Transverse colon (tissue), 4 donors: ENCODE measurements at regions not wholly inside any gene's neighbourhood (a gene's known extent, or its start where the extent isn't known, plus 50 kb on each side); places are given as distances from the start of the nearest gene placed in this dataset.
A peak's percentile ranks its signal among the peaks of the same experiment; 100 is the strongest.

Experiments
- DNase-seq: peaks from one replicate; pipeline ENCODE4 v3.0.0-alpha.2; 2019
- H3K27ac ChIP-seq, 4 donors: fragments of 200-600 bp; sonication (generic); 2 replicates each; pipeline ENCODE4 v1.5.1; 2016 to 2018; ENCODE audit warnings: inconsistent platforms in 4 of 4
- H3K27me3 ChIP-seq: fragments of 200-600 bp; sonication (generic); 2 replicates; pipeline ENCODE4 v1.5.1; 2017; ENCODE audit warnings: inconsistent platforms
- H3K36me3 ChIP-seq, 4 donors: fragments of 200-600 bp; sonication (generic); 2 replicates each; pipeline ENCODE4 v1.5.1; 2017 to 2019; ENCODE audit warnings: inconsistent platforms in 4 of 4
- H3K4me1 ChIP-seq, 4 donors: fragments of 200-600 bp; sonication (generic); 2 replicates each; pipeline ENCODE4 v1.5.1; 2017 to 2020; ENCODE audit warnings: inconsistent platforms in 4 of 4
- H3K4me3 ChIP-seq, 4 donors: fragments of 200-600 bp; sonication (generic); 1 replicate in 1 of 4; 2 replicates in 3 of 4; pipeline versions ENCODE4 v1.5.1 to v1.6.1; 2017 to 2019; ENCODE audit warnings: inconsistent platforms in 4 of 4
- H3K9me3 ChIP-seq, 2 donors: fragments of 200-600 bp; sonication (generic); 2 replicates each; pipeline ENCODE4 v1.5.1; 2017 to 2019; ENCODE audit warnings: inconsistent platforms in 2 of 2
- EP300 ChIP-seq: sonication (generic); formaldehyde crosslinking; IDR thresholded peaks from one replicate; pipeline ENCODE4 v1.6.1; 2017; ENCODE audit warnings: antibody characterized with exemption, low read depth
- POLR2A ChIP-seq: fragments of 450-650 bp; IDR thresholded peaks from one replicate; pipeline ENCODE4 v1.6.1; 2016; ENCODE audit warnings: antibody characterized with exemption, mild to moderate bottlenecking, moderate library complexity
- POLR2AphosphoS5 ChIP-seq, 3 donors: sonication (generic); formaldehyde crosslinking; IDR thresholded peaks; one replicate each; pipeline ENCODE4 v1.6.1; 2016; ENCODE audit warnings: antibody characterized with exemption in 3 of 3
- WGBS, 2 donors: methylation state at CpG; one replicate each; pipeline ENCODE4 v1.1.5; 2018; ENCODE audit warnings: low coverage in 1 of 2; 5-methylcytosine and 5-hydroxymethylcytosine counted together
- in situ Hi-C, 4 donors: fragments of 200-750 bp; cut with MboI; loops; one replicate each; pipeline versions ENCODE4 v1.15.0 to v1.15.1; 2017; ENCODE audit warnings: low sequenced_read_pairs in 3 of 4, low pct_ligation_motif_present in 1 of 4, low pct_unique_long_range_greater_than_20kb in 1 of 4
- intact Hi-C: fragments of 100-400 bp; cut with DNase I; formaldehyde crosslinking; loops from one replicate; pipeline ENCODE4 v1.15.1; 2023; ENCODE audit warnings: low total_unique reads
- TF ChIP-seq, protein P1 (sequence below), 5 experiments: fragments of 200-600 bp in 3 of 5; fragments of 450-650 bp in 2 of 5; sonication (generic) in 3 of 5; IDR thresholded peaks; 1 replicate in 2 of 5; 2 replicates in 3 of 5; pipeline ENCODE4 v1.5.1; 2016 to 2017; ENCODE audit warnings: antibody characterized with exemption in 5 of 5, inconsistent platforms in 3 of 5, mild to moderate bottlenecking in 2 of 5, moderate library complexity in 1 of 5

DNA sequence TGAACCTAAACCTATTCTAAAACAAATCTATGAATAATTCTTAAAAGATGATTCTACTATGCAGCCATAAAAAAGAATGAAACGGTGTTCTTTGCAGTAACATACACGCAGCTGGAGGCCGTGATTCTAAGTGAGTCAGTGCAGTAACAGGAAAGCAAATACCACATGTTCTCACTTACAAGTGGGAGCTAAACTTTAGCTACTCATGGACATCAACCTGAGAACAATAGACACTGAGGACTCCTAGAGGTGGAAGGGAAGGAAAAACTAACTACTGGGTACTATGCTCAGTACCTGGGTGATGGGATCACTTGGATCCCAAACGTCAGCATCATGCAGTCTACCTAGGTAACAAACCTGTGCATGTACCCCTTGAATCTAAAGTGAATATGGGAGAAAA is 575.0 kb upstream of the MGMT start:
- TF ChIP-seq POLR2AphosphoS5 (IDR thresholded peaks at IDR 0.05): no peak
- TF ChIP-seq, protein P1, sequence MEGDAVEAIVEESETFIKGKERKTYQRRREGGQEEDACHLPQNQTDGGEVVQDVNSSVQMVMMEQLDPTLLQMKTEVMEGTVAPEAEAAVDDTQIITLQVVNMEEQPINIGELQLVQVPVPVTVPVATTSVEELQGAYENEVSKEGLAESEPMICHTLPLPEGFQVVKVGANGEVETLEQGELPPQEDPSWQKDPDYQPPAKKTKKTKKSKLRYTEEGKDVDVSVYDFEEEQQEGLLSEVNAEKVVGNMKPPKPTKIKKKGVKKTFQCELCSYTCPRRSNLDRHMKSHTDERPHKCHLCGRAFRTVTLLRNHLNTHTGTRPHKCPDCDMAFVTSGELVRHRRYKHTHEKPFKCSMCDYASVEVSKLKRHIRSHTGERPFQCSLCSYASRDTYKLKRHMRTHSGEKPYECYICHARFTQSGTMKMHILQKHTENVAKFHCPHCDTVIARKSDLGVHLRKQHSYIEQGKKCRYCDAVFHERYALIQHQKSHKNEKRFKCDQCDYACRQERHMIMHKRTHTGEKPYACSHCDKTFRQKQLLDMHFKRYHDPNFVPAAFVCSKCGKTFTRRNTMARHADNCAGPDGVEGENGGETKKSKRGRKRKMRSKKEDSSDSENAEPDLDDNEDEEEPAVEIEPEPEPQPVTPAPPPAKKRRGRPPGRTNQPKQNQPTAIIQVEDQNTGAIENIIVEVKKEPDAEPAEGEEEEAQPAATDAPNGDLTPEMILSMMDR (IDR thresholded peaks at IDR 0.05): no peak
- TF ChIP-seq EP300: no peak
- TF ChIP-seq POLR2A: no peak
- no peak overlapping the region for H3K27ac ChIP-seq
- WGBS, 2 donors: 50 to 72% methylated on average over 3 to 4 of the region's 4 CpGs
- H3K9me3 ChIP-seq: no peaks in the 10 kb centered on the region
- no peak overlapping the region for H3K4me3 ChIP-seq
- intact Hi-C loops (no loop called here), in situ Hi-C loops (no loop called here)
- no peaks in the 10 kb centered on the region for H3K36me3 ChIP-seq
- no peaks in the 10 kb centered on the region for H3K27me3 ChIP-seq
- H3K4me1 ChIP-seq: no peaks in the 10 kb centered on the region
- no peak for DNase-seq

DNA sequence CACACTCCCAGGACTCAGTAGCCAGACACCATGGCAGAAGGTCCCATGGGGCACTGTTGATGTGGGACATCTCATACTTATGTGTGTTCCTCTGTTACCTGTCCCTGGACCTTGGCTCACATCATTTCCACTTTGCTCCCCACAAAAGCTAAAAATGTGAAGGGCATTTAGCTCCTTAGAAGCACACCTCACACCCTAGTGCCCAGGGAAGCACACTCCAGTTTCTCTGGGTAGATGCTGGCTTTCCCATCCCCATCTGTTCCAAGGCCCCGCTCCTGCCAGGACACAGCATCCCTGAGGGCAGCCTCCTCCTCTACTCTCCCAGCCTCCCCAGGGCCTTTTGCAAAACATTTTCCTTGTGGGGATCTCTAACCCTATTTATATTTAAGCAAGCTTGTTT is 572.4 kb upstream of the MGMT start:
- TF ChIP-seq POLR2AphosphoS5 (IDR thresholded peaks at IDR 0.05): no peak
- TF ChIP-seq, protein P1 (IDR thresholded peaks at IDR 0.05): no peak
- no peak for TF ChIP-seq EP300
- no peak for TF ChIP-seq POLR2A
- intact Hi-C loops: no loop called here
- H3K4me3 ChIP-seq: no peak overlapping the region
- 92% methylated on average over 1 of the region's 1 CpG; no CpG with 5 or more reads in 1 of the 2 donors for WGBS, 2 donors
- H3K4me1 ChIP-seq: no peaks in the 10 kb centered on the region
- H3K27me3 ChIP-seq: no peaks in the 10 kb centered on the region
- H3K27ac ChIP-seq: no peak overlapping the region
- H3K9me3 ChIP-seq: no peaks in the 10 kb centered on the region
- in situ Hi-C loops: no loop called here
- H3K36me3 ChIP-seq: no peaks in the 10 kb centered on the region
- no peak for DNase-seq

DNA sequence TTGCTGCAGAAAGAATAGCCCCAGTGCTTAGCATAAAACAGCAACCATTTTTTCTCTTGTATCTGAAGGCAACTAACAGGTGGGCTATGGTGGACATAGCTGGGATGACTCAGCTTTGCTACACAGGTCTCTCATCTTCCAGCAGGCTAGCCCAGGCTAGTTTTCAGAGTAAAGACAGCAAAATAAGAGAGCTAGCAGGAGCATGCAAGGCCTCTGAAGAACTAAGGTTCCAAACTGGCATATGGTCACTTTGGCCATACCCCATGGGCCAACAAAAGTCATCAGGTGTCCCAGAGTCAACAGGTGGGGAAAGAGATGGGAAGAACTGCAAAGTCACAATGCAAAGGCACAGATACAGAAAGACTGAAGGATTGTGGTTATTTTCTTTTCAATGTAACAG is 571.6 kb upstream of the MGMT start:
- Histone ChIP-seq H3K4me3 (no peak overlapping the region), H3K4me1 (no peaks in the 10 kb centered on the region), H3K27ac (no peak overlapping the region), H3K27me3 (no peaks in the 10 kb centered on the region), H3K9me3 (no peaks in the 10 kb centered on the region), H3K36me3 (no peaks in the 10 kb centered on the region)
- in situ Hi-C loops: no loop called here
- TF ChIP-seq, protein P1 (IDR thresholded peaks at IDR 0.05): no peak
- TF ChIP-seq EP300 (no peak), POLR2A (no peak), POLR2AphosphoS5 (IDR thresholded peaks at IDR 0.05) (no peak)
- DNase-seq: no peak
- intact Hi-C loops: no loop called here

DNA sequence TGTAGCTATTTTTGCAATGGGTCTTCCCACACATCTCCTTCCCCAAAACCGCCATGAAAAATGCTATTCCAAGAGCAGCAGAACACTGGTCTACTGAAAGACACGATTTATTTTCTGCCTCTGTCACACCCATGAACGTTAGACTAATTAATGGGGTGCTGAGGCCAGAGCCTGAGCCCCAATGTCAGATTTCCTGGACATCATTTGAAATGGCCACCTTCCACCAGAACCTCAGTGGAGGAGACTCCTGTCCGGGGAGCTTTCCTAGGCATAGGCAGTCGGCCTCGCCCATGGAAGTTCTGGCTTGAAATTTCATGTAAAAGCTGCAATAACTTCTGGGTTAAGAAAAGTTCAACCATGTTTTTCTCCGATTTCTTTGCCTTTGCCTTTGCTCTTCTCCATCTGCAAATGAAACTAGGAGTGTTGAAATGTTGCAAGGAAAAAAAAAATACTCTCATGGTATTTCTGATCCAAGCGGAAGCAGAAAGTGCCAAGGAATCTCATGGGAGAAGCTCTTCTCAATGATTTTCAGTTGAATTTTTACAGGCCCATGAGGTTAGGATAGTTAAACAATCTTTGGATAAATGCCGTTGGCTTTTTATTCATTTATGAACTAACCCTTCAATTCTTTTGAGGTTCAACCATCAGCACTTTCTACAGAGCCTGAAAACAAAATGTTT is 570.8 kb upstream of the MGMT start:
- H3K27me3 ChIP-seq: no peaks in the 10 kb centered on the region
- H3K27ac ChIP-seq: peak overlapping the region in 1 of 4 donors; percentile 2
- DNase-seq: no peak
- no peak overlapping the region for H3K4me3 ChIP-seq
- TF ChIP-seq, protein P1 (IDR thresholded peaks at IDR 0.05): no peak
- no peak for TF ChIP-seq POLR2AphosphoS5 (IDR thresholded peaks at IDR 0.05)
- H3K9me3 ChIP-seq: no peaks in the 10 kb centered on the region
- intact Hi-C loops (no loop called here), in situ Hi-C loops (no loop called here)
- no peaks in the 10 kb centered on the region for H3K4me1 ChIP-seq
- 60 to 74% methylated on average over 6 to 9 of the region's 9 CpGs for WGBS, 2 donors
- H3K36me3 ChIP-seq: no peaks in the 10 kb centered on the region
